ENCODE measurements at regions not wholly inside any gene's neighbourhood (a gene's known extent, or its start where the extent isn't known, plus 50 kb on each side); places are given as distances from the start of the nearest gene placed in this dataset.
"Not testable (repeated sequence)": the region's sequence is repeated elsewhere in the genome, so short reads cannot be mapped to it uniquely, and the experiment has no call there.

DNA sequence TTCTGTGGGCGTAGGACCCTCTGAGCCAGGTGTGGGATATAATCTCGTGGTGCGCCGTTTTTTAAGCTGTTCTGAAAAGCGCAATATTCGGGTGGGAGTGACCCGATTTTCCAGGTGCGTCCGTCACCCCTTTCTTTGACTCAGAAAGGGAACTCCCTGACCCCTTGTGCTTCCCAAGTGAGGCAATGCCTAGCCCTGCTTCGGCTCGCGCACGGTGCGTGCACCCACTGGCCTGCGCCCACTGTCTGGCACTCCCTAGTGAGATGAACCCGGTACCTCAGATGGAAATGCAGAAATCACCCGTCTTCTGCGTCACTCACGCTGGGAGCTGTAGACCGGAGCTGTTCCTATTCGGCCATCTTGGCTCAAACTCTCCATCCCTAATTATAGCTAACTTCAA is 82.9 kb downstream of the GASK1B start:
- TF ChIP-seq, protein P1, sequence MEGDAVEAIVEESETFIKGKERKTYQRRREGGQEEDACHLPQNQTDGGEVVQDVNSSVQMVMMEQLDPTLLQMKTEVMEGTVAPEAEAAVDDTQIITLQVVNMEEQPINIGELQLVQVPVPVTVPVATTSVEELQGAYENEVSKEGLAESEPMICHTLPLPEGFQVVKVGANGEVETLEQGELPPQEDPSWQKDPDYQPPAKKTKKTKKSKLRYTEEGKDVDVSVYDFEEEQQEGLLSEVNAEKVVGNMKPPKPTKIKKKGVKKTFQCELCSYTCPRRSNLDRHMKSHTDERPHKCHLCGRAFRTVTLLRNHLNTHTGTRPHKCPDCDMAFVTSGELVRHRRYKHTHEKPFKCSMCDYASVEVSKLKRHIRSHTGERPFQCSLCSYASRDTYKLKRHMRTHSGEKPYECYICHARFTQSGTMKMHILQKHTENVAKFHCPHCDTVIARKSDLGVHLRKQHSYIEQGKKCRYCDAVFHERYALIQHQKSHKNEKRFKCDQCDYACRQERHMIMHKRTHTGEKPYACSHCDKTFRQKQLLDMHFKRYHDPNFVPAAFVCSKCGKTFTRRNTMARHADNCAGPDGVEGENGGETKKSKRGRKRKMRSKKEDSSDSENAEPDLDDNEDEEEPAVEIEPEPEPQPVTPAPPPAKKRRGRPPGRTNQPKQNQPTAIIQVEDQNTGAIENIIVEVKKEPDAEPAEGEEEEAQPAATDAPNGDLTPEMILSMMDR (IDR thresholded peaks at IDR 0.05) = not testable (repeated sequence)
- not testable (repeated sequence) for TF ChIP-seq POLR2A (IDR thresholded peaks at IDR 0.05)

All from testis (tissue), 2 donors.